AG09319 (cell line): ENCODE measurements at regions not wholly inside any gene's neighbourhood (a gene's known extent, or its start where the extent isn't known, plus 50 kb on each side); places are given as distances from the start of the nearest gene placed in this dataset.

Source experiments
- DNase-seq: peaks from one replicate; pipeline ENCODE4 v3.0.0-alpha.2; 2010; ENCODE audit warnings: low read depth; ENCODE audit errors: extremely low read depth
- TF ChIP-seq, protein P1 (sequence below): IDR thresholded peaks from 2 replicates; pipeline ENCODE4 v1.5.1; 2011; ENCODE audit warnings: low read depth, mild to moderate bottlenecking, inconsistent platforms, low read length, moderate library complexity

- TF ChIP-seq, protein P1, sequence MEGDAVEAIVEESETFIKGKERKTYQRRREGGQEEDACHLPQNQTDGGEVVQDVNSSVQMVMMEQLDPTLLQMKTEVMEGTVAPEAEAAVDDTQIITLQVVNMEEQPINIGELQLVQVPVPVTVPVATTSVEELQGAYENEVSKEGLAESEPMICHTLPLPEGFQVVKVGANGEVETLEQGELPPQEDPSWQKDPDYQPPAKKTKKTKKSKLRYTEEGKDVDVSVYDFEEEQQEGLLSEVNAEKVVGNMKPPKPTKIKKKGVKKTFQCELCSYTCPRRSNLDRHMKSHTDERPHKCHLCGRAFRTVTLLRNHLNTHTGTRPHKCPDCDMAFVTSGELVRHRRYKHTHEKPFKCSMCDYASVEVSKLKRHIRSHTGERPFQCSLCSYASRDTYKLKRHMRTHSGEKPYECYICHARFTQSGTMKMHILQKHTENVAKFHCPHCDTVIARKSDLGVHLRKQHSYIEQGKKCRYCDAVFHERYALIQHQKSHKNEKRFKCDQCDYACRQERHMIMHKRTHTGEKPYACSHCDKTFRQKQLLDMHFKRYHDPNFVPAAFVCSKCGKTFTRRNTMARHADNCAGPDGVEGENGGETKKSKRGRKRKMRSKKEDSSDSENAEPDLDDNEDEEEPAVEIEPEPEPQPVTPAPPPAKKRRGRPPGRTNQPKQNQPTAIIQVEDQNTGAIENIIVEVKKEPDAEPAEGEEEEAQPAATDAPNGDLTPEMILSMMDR = no peak
- no peak for DNase-seq
Measured at GRCh38 chr1:55931081-55931940, 648.1 kb downstream of the PLPP3 start.

DNA sequence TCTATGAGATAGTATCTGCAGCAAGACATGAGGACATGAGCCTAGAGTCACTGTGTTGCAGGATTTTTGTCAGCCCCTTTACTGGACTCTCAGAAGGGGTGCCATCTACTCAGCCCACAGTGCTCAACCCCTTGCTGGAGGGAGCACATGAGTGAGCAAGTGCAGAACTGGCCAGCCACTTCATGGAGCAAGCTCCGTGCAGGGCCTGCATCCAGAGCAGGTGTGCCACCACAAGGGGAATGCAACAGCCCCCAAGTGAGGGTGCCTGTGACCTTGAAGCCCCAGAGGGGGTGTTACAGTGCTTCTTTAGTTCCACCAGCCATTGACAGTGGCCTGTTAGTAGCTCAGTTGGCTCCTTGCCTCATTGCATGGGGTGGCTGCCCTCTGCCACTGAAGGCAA, 649.7 kb downstream of the PLPP3 start:
- TF ChIP-seq, protein P1 = no peak
- no peak for DNase-seq

DNA sequence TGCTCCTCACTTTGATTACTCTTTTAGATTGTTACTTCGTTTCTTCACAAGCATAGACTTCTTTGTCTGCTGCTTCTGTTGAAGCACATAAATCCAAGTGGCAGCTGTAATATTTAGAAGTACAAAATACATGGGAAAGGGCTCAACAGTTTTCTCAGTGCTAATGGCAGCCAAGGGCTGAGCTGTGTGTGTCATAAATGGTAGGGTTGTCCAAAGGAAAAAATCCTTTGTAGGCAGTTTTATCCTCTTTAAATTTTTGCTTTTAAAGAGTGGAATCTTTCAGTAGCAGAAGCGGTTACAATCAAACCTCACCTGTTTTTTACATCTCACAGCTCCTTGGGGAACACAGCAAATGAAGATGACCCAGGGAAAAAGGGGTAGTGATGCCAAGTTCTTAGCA, 650.8 kb downstream of the PLPP3 start:
- TF ChIP-seq, protein P1 = no peak

DNA sequence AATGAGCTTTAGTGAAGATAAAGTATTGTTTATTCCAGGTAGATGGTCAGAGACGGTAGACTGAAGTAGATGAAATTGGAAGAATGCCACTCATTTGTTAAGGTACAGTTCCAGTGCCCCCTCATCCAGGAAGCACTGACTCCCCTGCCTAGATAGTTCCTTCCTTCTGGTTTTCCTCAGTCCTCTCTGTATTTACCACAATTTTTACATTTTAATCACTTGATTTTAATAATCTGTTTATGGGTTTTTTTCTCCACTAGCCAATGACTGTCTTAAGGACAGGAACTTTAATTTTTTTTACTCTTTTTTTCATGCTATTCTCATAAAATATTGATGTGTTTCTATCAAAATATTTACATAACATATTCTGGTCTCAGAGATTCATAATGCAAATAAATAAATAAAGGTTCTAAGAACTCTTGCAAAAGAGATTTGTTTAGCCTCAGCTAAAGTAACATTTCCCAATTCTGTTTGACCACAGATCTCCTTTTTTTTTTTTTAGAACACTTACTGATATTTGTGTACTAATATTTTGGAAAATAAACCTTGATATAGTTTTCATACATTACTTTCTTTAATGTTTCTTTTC, 651.6 kb downstream of the PLPP3 start:
- TF ChIP-seq, protein P1 = no peak
- no peak for DNase-seq

More for the DNA sequence above, 650.8 kb downstream of the PLPP3 start:
- no peak for DNase-seq

DNA sequence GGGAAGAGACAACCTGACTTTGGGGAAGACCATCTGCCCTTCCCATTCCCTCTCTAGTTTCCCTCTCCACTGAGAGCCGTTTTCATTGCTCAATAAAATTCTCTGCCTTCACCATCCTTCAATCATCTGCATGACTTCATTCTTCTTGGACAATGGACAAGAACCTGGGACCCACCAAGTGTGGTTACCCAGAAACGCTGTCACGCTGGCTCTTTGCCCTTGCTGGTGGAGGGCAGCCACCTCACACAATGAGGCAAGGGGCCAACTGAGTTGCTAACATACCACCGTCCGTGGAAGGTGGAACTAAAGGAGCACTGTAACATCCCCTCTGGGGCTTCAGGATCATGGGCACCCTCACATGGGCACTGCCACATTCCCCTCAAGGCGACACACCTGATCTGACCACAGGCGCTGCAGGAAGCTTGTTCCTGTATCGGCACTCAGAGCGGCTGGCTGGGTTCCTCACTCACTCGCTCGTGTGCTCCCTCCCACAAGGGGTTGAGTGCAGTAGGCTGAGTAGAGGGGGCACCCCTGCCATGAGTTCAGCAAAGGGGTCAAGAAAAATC, 652.4 kb downstream of the PLPP3 start:
- no peak for DNase-seq
- TF ChIP-seq, protein P1 = no peak

DNA sequence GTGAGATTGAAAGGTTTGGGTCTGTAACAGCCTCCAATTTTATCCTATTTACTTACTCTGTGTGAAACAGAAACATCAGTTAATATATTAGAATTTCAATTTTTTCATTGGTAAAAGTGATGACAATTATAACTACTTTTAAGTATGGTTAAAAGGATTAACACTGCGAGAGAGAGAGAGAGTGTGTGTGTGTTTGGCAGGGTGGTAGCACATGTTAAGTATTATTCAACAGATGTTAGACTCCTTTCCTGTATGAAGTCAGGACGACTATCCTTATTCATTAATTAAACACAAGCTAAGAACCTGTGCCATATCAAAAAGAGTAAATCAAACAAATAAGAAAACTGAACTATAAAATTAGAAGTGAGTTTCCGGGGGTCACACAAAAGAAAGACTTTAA, 662.5 kb downstream of the PLPP3 start:
- DNase-seq = no peak

More for the DNA sequence above, 662.5 kb downstream of the PLPP3 start:
- TF ChIP-seq, protein P1 = no peak
